Testis (tissue), 2 donors: ENCODE measurements at regions not wholly inside any gene's neighbourhood (a gene's known extent, or its start where the extent isn't known, plus 50 kb on each side); places are given as distances from the start of the nearest gene placed in this dataset.

Source experiments
- POLR2A ChIP-seq: fragments of 450-650 bp; IDR thresholded peaks from one replicate; pipeline ENCODE4 v1.6.1; 2017; ENCODE audit warnings: antibody characterized with exemption, mild to moderate bottlenecking, moderate library complexity
- TF ChIP-seq, protein P1 (sequence below), 3 experiments: fragments of 450-650 bp in 2 of 3; fragments of 200-600 bp in 1 of 3; sonication (generic) in 1 of 3; IDR thresholded peaks; one replicate each; pipeline ENCODE4 v1.5.1; 2016 to 2019; ENCODE audit warnings: antibody characterized with exemption in 3 of 3, mild to moderate bottlenecking in 2 of 3, moderate library complexity in 1 of 3

GRCh38 chr20:53764415-53764800 is 170.8 kb upstream of the ZNF217 start:
- TF ChIP-seq POLR2A = no peak
- TF ChIP-seq, protein P1, sequence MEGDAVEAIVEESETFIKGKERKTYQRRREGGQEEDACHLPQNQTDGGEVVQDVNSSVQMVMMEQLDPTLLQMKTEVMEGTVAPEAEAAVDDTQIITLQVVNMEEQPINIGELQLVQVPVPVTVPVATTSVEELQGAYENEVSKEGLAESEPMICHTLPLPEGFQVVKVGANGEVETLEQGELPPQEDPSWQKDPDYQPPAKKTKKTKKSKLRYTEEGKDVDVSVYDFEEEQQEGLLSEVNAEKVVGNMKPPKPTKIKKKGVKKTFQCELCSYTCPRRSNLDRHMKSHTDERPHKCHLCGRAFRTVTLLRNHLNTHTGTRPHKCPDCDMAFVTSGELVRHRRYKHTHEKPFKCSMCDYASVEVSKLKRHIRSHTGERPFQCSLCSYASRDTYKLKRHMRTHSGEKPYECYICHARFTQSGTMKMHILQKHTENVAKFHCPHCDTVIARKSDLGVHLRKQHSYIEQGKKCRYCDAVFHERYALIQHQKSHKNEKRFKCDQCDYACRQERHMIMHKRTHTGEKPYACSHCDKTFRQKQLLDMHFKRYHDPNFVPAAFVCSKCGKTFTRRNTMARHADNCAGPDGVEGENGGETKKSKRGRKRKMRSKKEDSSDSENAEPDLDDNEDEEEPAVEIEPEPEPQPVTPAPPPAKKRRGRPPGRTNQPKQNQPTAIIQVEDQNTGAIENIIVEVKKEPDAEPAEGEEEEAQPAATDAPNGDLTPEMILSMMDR (IDR thresholded peaks at IDR 0.05) = no peak
